CD4-positive, alpha-beta T cell treated with Interleukin-4 for 1 hour (primary cell): ENCODE measurements at regions not wholly inside any gene's neighbourhood (a gene's known extent, or its start where the extent isn't known, plus 50 kb on each side); places are given as distances from the start of the nearest gene placed in this dataset.

Experiments
- DNase-seq, 2 donors: peaks; one replicate each; pipeline ENCODE4 v3.0.0-alpha.2; 2020 to 2022

GRCh38 chr12:67427336-67427735, 158.2 kb downstream of the CAND1 start:
- DNase-seq, result no peak

DNA sequence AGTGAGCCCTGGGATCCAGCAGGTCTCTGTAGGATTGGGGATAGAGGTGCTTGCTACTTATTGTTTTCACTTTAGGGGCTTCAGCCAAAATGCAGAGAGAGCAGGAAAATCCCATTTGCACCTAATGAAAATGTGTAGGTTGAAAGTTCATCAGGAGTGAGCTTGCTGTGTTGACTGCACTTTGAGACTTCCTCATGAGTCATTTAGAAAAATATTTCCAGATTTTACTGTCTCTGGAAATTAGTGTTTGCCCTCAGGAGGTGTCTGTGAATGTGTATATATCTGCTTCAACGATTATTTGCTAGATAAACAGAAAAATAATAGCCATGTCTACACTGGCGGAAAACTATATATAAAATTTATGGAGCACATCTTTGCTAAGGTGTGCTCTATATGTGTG, 159.3 kb downstream of the CAND1 start:
- no peak for DNase-seq

DNA sequence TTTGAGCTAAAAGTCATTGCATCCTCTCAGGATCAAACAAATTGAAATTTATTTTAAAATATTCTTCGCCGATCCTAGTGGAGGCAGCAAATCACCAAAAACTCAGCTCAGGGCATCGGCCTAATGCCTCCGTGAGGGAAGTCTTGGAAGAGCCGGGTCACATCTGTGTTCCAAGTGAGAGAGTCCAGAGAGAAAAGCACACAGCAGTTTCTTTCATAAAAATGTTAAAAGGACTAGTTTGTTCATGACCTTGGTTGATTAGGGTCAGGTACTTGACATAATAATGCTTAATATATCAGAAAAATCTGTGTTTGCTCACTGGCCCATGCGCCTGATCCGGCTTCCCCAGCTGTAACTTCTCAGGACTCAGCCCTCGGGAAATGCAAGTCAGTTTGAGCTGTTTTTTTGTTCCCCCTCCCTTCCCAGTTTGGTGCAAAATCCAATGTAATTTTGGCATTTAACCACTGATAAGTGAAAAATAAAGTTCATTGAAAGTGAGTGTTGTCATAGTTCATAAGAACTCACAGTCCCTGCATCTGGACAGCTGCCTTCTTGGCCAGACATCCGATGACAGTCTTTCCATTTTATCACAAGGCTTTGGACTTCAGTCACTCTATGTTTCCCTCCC, 161.7 kb downstream of the CAND1 start:
- no peak for DNase-seq

DNA sequence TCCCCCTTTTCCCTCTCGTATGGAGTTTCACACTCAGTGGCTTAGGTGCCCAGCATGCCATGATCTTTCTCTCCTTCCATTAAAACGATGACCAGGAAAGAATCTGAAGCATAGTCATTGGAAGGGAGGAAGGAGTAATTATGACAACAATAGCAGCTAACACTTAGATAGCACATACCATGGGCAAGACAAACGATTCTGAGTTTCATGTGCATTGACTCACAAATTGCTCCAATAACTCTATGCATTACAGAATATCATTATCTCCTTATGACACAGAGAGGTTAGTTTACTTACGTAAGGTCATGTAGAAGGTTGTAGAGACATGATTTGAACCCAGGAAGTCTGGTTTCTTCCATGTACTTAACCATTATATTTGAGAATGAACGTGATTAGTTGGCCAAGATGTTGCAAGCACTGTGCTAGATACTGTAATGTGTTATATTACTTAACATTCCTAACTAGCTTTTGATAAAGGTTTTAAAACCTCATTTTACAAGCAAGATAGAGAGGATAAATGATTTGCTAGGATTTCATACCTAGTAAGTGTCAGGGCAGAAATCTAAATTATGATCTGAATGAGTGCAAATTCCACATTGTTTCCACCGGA, 162.4 kb downstream of the CAND1 start:
- no peak for DNase-seq

- no peak for DNase-seq
Measured at GRCh38 chr12:67433385-67434175, 164.4 kb downstream of the CAND1 start.

DNA sequence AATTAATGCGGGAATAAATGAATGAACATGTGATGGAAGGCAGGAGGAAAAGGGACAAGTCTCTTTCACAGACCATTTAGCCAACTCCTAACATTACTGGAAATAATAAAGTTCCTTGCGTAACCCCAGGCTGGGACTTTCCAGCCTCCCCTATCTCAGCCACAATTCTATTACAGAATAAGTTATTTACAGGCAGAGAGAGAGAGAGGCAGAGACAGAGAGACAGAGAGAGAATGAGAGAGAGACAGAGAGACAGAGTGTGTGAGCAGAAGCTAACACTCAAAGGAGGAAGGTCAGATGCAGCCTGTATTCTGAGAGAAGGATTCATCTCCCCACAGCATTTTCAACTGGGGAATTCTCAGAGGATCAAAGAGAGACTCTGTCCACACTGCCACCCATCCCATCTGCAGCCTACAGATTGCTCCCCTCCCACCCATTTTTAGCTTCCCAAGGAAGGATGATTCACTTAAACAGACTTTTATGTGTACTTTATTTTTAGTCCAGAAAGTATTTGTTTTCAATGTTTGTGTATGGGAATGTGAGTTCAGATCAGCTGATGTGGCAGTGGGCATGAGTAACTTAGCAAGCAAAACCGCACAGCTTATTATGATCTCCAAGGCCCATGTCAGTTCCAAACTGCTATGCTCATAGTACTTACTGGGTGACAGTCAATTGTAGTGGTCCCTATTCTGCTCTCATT, 165.7 kb downstream of the CAND1 start:
- DNase-seq, result no peak

DNA sequence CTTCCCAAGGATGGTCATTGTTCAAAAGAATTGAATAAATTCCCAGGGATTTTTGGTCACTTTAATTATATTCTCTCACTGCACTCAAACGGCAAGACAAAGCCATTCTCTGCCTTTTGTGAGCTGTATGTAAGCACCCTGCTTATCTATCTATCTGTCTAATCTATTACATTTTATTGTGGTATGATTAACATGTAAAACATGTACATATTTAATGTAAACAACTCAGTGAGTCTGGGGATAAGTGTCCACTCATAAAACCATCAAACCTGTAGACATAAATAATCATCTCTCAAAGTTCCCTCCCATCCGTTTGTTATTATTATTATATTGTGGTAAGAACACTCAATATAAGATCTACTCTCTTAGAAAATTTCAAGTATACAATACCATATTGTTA, 167.1 kb downstream of the CAND1 start:
- no peak for DNase-seq

DNA sequence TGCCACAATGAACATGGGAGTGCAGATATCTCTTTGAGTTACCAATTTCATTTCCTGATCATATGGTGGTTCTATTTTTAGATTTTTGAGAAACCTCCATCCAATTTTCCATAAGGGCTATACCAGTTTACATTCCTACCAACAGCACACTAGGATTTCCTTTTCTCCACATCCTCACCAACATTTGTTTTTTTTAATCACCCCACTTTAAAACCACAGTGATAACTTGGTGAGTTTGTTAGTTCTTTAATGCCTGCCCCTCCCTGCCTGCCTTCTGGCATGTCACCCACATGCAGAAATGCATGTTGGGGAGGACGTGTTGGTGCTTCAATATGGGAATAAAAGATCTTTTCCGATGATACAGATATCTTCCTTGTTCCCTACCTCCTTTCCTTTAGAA, 167.9 kb downstream of the CAND1 start:
- DNase-seq, result no peak

DNA sequence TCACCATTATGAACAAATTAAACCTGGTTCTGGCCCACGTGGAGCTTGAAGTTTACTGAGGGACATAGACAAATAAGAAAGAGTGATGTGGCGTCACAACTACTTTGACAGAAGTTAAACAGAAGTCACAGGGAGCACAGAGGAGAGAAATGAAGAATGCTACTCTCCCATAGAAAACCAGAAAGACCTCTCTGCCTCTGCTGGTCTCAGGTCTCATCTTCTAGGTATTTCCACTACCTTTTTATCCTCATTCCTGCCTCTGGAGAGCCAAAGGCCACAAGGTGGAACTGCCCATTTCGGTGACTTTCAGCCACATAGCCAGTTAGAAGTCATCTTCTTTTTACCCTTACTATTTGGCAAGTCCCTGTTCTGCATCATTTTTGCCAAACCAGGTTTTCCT, 170.5 kb downstream of the CAND1 start:
- no peak for DNase-seq

DNA sequence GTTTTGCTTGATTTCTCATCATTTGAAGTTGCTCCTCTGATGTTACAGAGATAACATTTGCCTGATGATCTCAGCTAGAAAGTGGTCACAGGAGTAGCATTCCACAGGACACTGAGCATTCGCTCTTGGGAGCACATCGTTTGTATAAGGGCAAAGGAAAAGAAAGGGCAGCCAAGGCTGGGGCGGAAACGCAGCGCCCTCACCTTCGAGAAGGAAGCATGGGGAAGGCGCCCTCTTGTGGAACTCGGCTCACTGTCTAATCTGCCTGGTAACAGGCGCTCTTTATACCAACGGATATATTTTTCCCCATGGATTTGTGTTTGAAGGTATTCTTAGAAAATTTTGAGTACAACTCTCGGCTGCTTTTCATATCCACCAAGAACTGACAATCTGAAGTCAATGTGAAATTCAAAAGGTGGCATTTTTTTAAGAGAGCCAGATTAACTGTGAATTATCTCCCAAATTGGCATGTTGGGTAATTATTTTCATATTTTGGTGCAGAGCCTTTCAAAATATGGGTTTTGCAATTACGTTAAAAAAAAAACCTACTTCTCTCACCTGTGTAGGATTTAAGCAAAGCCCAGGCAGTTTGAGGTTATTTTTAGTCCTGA, 172.7 kb downstream of the CAND1 start:
- DNase-seq, result peak; percentile 68 to 77

- DNase-seq, result no peak
Measured at GRCh38 chr12:67442347-67442841, 173.2 kb downstream of the CAND1 start.

- no peak for DNase-seq
Measured at GRCh38 chr12:67442896-67443295, 173.7 kb downstream of the CAND1 start.

- no peak for DNase-seq
Measured at GRCh38 chr12:67444542-67444941, 175.4 kb downstream of the CAND1 start.

DNA sequence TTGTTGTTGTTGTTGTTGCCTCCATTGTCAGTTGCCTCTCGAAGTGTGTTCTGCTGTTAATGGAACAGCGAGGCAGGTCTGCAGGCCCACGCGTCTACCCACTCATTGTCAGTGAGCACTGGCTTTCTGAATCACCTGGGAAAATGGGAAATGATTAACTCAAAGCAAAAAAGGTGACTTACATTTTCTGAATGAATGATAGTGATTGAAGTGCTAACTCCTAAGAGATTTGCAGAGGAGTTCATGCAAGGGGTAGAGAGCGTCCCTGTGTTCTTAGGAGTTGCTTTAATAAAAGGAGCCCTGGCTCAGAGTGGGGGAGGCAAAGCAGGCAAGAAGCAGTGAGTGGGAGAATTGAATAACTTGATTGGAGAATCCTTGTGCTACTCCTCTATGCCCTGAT, 177.6 kb downstream of the CAND1 start:
- no peak for DNase-seq

DNA sequence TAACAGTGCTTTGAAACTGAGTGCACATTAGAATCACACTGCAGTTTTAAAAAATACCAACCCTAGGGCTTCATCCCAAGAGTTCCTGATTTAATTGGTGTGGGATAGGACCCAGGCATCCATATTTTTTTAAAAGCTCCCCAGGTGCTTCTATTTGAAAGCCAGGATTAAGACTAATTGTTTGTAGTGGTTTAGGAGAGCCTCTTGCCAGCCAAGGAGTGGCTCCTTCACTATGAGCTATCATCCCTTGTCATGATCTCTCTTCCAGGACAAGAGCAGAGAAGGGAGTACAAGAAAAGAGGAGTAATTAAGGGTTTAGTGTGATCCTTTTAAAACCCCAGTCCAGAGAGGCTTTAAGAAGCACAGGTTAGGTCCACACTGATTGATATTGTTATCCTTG, 178.0 kb downstream of the CAND1 start:
- no peak for DNase-seq

- peak in 1 of 2 donors; percentile 36 for DNase-seq
Measured at GRCh38 chr12:67449591-67450052, 180.5 kb downstream of the CAND1 start.

- no peak for DNase-seq
Measured at GRCh38 chr12:67450441-67450840, 181.3 kb downstream of the CAND1 start.

- DNase-seq, result no peak
Measured at GRCh38 chr12:67451206-67451605, 182.0 kb downstream of the CAND1 start.

- no peak for DNase-seq
Measured at GRCh38 chr12:67452119-67452805, 183.1 kb downstream of the CAND1 start.

GRCh38 chr12:67453191-67453590, 184.0 kb downstream of the CAND1 start:
- no peak for DNase-seq

- DNase-seq, result no peak
Measured at GRCh38 chr12:67455236-67455635, 186.1 kb downstream of the CAND1 start.

- no peak for DNase-seq
Measured at GRCh38 chr12:67456431-67456901, 187.3 kb downstream of the CAND1 start.
